GM23338 (cell line): ENCODE measurements at regions not wholly inside any gene's neighbourhood (a gene's known extent, or its start where the extent isn't known, plus 50 kb on each side); places are given as distances from the start of the nearest gene placed in this dataset.

Experiments
- ATAC-seq: fragments of 200-7000 bp; cut with Tn5 transposase; 3 replicates; pipeline ENCODE4 v1.9.1; 2020
- DNase-seq: peaks from one replicate; pipeline ENCODE4 v3.0.0-alpha.2; 2015; ENCODE audit warnings: low spot score
- H2AFZ ChIP-seq: fragments of 200-600 bp; sonication (generic); 2 replicates; pipeline ENCODE4 v1.8.0; 2016; ENCODE audit warnings: antibody characterized with exemption, mild to moderate bottlenecking, moderate library complexity
- H3F3A ChIP-seq: fragments of 200-600 bp; sonication (generic); replicated peaks from 2 replicates; pipeline ENCODE4 v1.8.0; 2017; ENCODE audit warnings: antibody characterized with exemption, mixed run types, low read depth
- H3K27ac ChIP-seq: fragments of 200-600 bp; sonication (generic); 2 replicates; pipeline ENCODE4 v1.6.1; 2016; ENCODE audit warnings: low read depth
- H3K27me3 ChIP-seq: fragments of 200-600 bp; sonication (generic); 2 replicates; pipeline ENCODE4 v1.8.0; 2016; ENCODE audit warnings: mild to moderate bottlenecking, mixed run types, moderate library complexity; ENCODE audit not compliant: insufficient read depth
- H3K36me3 ChIP-seq: fragments of 200-600 bp; sonication (generic); 2 replicates; pipeline ENCODE4 v1.8.0; 2016; ENCODE audit warnings: mild to moderate bottlenecking; ENCODE audit not compliant: insufficient read depth
- H3K4me1 ChIP-seq: fragments of 200-600 bp; sonication (generic); 2 replicates; pipeline ENCODE4 v1.8.0; 2016; ENCODE audit warnings: mild to moderate bottlenecking, moderate library complexity; ENCODE audit not compliant: insufficient read depth
- H3K4me2 ChIP-seq: fragments of 200-600 bp; sonication (generic); 2 replicates; pipeline ENCODE4 v1.7.1; 2017; ENCODE audit warnings: mixed run types
- H3K4me3 ChIP-seq: fragments of 200-600 bp; sonication (generic); 2 replicates; pipeline ENCODE4 v1.6.1; 2016; ENCODE audit warnings: mixed run types
- H3K79me2 ChIP-seq: fragments of 200-600 bp; sonication (generic); replicated peaks from 2 replicates; pipeline ENCODE4 v1.8.0; 2017; ENCODE audit warnings: mild to moderate bottlenecking; ENCODE audit not compliant: insufficient read depth
- H3K9me2 ChIP-seq: fragments of 200-600 bp; sonication (generic); 2 replicates; pipeline ENCODE4 v1.8.0; 2017; ENCODE audit not compliant: insufficient read depth
- H4K20me1 ChIP-seq: fragments of 200-600 bp; sonication (generic); replicated peaks from 2 replicates; pipeline ENCODE4 v1.8.0; 2017; ENCODE audit warnings: mild to moderate bottlenecking; ENCODE audit not compliant: insufficient read depth
- H3K27ac Mint-ChIP-seq: 2 replicates; pipeline ENCODE4 v1.8.0; 2020; ENCODE audit warnings: inconsistent platforms, mild to moderate bottlenecking, moderate library complexity, mixed read lengths
- H3K27me3 Mint-ChIP-seq: 3 replicates; pipeline ENCODE4 v1.8.0; 2022; ENCODE audit warnings: low read depth, mild to moderate bottlenecking, moderate library complexity, mixed read lengths, inconsistent platforms; ENCODE audit not compliant: insufficient read depth, poor library complexity
- H3K36me3 Mint-ChIP-seq: 3 replicates; pipeline ENCODE4 v1.8.0; 2021; ENCODE audit warnings: low read depth, mild to moderate bottlenecking, inconsistent platforms, moderate library complexity, mixed read lengths
- H3K4me1 Mint-ChIP-seq: 3 replicates; pipeline ENCODE4 v1.8.0; 2020; ENCODE audit warnings: mild to moderate bottlenecking, inconsistent platforms, mixed read lengths
- H3K4me3 Mint-ChIP-seq: 3 replicates; pipeline ENCODE4 v1.8.0; 2021; ENCODE audit warnings: moderate library complexity, mild to moderate bottlenecking, inconsistent platforms, mixed read lengths
- H3K9me3 Mint-ChIP-seq: 3 replicates; pipeline ENCODE4 v1.8.0; 2020; ENCODE audit warnings: moderate library complexity, mild to moderate bottlenecking, inconsistent platforms, mixed read lengths
- CREB1 ChIP-seq: fragments of 250-450 bp; sonication (Bioruptor Pico); IDR thresholded peaks from 2 replicates; pipeline ENCODE4 v1.5.0; 2020; ENCODE audit warnings: low read depth, mild to moderate bottlenecking, moderate library complexity
- ETS1 ChIP-seq: IDR thresholded peaks from 2 replicates; pipeline ENCODE4 v1.6.1; 2016; ENCODE audit warnings: antibody characterized with exemption
- EZH2 ChIP-seq: fragments of 200-600 bp; sonication (generic); IDR thresholded peaks from one replicate; pipeline ENCODE4 v1.8.0; 2017; ENCODE audit warnings: antibody characterized with exemption, mild to moderate bottlenecking, low read depth; ENCODE audit not compliant: unreplicated experiment
- EZH2phosphoT487 ChIP-seq: fragments of 200-600 bp; sonication (generic); IDR thresholded peaks from one replicate; pipeline ENCODE4 v1.8.1; 2018; ENCODE audit warnings: antibody characterized with exemption; ENCODE audit not compliant: unreplicated experiment
- JUNB ChIP-seq: IDR thresholded peaks from one replicate; pipeline ENCODE4 v1.6.1; 2016; ENCODE audit warnings: antibody characterized with exemption; ENCODE audit not compliant: unreplicated experiment
- NANOG ChIP-seq: IDR thresholded peaks from 2 replicates; pipeline ENCODE4 v1.6.1; 2016; ENCODE audit warnings: antibody characterized with exemption, borderline replicate concordance
- POLR2AphosphoS5 ChIP-seq: IDR thresholded peaks from 2 replicates; pipeline ENCODE4 v1.6.1; 2016; ENCODE audit warnings: antibody characterized with exemption, low read depth
- STAT1 ChIP-seq: IDR thresholded peaks from one replicate; pipeline ENCODE4 v1.6.1; 2016; ENCODE audit warnings: antibody characterized with exemption; ENCODE audit not compliant: unreplicated experiment
- ZNF114 ChIP-seq: fragments of 250-450 bp; sonication (Bioruptor Pico); IDR thresholded peaks from 2 replicates; pipeline ENCODE4 v1.5.0; 2020; ENCODE audit warnings: mild to moderate bottlenecking, moderate library complexity
- TF ChIP-seq, protein P1 (sequence below): IDR thresholded peaks from one replicate; pipeline ENCODE4 v1.6.1; 2018; ENCODE audit warnings: antibody characterized with exemption; ENCODE audit not compliant: unreplicated experiment
- TF ChIP-seq, protein P2 (sequence below): fragments of 250-450 bp; sonication (Bioruptor Pico); IDR thresholded peaks from 2 replicates; pipeline ENCODE4 v1.5.0; 2020; ENCODE audit warnings: mild to moderate bottlenecking, moderate library complexity

- Mint-ChIP-seq H3K4me1 (no peaks in the 10 kb centered on the region), H3K36me3 (no peaks in the 10 kb centered on the region), H3K27me3 (no peaks in the 10 kb centered on the region), H3K4me3 (no peak overlapping the region), H3K27ac (no peak overlapping the region), H3K9me3 (no peaks in the 10 kb centered on the region)
- no peaks in the 10 kb centered on the region for H3F3A ChIP-seq
- H3K4me3 ChIP-seq: no peak overlapping the region
- H4K20me1 ChIP-seq: no peaks in the 10 kb centered on the region
- ATAC-seq (no peak), DNase-seq (peak; percentile 4)
- H2AFZ ChIP-seq: no peak overlapping the region
- TF ChIP-seq, protein P1, sequence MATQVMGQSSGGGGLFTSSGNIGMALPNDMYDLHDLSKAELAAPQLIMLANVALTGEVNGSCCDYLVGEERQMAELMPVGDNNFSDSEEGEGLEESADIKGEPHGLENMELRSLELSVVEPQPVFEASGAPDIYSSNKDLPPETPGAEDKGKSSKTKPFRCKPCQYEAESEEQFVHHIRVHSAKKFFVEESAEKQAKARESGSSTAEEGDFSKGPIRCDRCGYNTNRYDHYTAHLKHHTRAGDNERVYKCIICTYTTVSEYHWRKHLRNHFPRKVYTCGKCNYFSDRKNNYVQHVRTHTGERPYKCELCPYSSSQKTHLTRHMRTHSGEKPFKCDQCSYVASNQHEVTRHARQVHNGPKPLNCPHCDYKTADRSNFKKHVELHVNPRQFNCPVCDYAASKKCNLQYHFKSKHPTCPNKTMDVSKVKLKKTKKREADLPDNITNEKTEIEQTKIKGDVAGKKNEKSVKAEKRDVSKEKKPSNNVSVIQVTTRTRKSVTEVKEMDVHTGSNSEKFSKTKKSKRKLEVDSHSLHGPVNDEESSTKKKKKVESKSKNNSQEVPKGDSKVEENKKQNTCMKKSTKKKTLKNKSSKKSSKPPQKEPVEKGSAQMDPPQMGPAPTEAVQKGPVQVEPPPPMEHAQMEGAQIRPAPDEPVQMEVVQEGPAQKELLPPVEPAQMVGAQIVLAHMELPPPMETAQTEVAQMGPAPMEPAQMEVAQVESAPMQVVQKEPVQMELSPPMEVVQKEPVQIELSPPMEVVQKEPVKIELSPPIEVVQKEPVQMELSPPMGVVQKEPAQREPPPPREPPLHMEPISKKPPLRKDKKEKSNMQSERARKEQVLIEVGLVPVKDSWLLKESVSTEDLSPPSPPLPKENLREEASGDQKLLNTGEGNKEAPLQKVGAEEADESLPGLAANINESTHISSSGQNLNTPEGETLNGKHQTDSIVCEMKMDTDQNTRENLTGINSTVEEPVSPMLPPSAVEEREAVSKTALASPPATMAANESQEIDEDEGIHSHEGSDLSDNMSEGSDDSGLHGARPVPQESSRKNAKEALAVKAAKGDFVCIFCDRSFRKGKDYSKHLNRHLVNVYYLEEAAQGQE: no peak
- TF ChIP-seq POLR2AphosphoS5: no peak
- no peak for TF ChIP-seq JUNB
- TF ChIP-seq ZNF114: no peak
- no peak for TF ChIP-seq EZH2phosphoT487
- no peak for TF ChIP-seq ETS1
- no peak for TF ChIP-seq CREB1 (CRISPR knock-in tag)
- no peak for TF ChIP-seq STAT1
- no peak for TF ChIP-seq NANOG
- TF ChIP-seq EZH2: no peak
- TF ChIP-seq, protein P2, sequence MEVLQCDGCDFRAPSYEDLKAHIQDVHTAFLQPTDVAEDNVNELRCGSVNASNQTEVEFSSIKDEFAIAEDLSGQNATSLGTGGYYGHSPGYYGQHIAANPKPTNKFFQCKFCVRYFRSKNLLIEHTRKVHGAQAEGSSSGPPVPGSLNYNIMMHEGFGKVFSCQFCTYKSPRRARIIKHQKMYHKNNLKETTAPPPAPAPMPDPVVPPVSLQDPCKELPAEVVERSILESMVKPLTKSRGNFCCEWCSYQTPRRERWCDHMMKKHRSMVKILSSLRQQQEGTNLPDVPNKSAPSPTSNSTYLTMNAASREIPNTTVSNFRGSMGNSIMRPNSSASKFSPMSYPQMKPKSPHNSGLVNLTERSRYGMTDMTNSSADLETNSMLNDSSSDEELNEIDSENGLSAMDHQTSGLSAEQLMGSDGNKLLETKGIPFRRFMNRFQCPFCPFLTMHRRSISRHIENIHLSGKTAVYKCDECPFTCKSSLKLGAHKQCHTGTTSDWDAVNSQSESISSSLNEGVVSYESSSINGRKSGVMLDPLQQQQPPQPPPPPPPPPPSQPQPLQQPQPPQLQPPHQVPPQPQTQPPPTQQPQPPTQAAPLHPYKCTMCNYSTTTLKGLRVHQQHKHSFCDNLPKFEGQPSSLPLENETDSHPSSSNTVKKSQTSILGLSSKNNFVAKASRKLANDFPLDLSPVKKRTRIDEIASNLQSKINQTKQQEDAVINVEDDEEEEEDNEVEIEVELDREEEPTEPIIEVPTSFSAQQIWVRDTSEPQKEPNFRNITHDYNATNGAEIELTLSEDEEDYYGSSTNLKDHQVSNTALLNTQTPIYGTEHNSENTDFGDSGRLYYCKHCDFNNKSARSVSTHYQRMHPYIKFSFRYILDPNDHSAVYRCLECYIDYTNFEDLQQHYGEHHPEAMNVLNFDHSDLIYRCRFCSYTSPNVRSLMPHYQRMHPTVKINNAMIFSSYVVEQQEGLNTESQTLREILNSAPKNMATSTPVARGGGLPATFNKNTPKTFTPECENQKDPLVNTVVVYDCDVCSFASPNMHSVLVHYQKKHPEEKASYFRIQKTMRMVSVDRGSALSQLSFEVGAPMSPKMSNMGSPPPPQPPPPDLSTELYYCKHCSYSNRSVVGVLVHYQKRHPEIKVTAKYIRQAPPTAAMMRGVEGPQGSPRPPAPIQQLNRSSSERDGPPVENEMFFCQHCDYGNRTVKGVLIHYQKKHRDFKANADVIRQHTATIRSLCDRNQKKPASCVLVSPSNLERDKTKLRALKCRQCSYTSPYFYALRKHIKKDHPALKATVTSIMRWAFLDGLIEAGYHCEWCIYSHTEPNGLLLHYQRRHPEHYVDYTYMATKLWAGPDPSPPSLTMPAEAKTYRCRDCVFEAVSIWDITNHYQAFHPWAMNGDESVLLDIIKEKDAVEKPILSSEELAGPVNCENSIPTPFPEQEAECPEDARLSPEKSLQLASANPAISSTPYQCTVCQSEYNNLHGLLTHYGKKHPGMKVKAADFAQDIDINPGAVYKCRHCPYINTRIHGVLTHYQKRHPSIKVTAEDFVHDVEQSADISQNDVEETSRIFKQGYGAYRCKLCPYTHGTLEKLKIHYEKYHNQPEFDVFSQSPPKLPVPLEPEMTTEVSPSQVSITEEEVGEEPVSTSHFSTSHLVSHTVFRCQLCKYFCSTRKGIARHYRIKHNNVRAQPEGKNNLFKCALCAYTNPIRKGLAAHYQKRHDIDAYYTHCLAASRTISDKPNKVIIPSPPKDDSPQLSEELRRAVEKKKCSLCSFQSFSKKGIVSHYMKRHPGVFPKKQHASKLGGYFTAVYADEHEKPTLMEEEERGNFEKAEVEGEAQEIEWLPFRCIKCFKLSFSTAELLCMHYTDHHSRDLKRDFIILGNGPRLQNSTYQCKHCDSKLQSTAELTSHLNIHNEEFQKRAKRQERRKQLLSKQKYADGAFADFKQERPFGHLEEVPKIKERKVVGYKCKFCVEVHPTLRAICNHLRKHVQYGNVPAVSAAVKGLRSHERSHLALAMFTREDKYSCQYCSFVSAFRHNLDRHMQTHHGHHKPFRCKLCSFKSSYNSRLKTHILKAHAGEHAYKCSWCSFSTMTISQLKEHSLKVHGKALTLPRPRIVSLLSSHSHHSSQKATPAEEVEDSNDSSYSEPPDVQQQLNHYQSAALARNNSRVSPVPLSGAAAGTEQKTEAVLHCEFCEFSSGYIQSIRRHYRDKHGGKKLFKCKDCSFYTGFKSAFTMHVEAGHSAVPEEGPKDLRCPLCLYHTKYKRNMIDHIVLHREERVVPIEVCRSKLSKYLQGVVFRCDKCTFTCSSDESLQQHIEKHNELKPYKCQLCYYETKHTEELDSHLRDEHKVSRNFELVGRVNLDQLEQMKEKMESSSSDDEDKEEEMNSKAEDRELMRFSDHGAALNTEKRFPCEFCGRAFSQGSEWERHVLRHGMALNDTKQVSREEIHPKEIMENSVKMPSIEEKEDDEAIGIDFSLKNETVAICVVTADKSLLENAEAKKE: no peak
- no peaks in the 10 kb centered on the region for H3K9me2 ChIP-seq
- H3K27me3 ChIP-seq: no peaks in the 10 kb centered on the region
- no peaks in the 10 kb centered on the region for H3K36me3 ChIP-seq
- H3K79me2 ChIP-seq: no peaks in the 10 kb centered on the region
- no peak overlapping the region for H3K27ac ChIP-seq
- H3K4me2 ChIP-seq: no peak overlapping the region
- no peaks in the 10 kb centered on the region for H3K4me1 ChIP-seq
Observed at GRCh38 chr4:36719425-36719824, 438.0 kb downstream of the DTHD1 start.
